ENCODE measurements at regions not wholly inside any gene's neighbourhood (a gene's known extent, or its start where the extent isn't known, plus 50 kb on each side); places are given as distances from the start of the nearest gene placed in this dataset.

GRCh38 chr2:187867165-187867564 is 312.9 kb upstream of the TFPI start:
- Histone ChIP-seq H3K27ac (ENCODE audit: low read depth, low read length) (no peak overlapping the region), H2AFZ (ENCODE audit: low read depth, low read length, severe bottlenecking) (no peak overlapping the region), H3K4me2 (ENCODE audit: low read depth, low read length, poor library complexity, severe bottlenecking) (no peak overlapping the region), H4K20me1 (ENCODE audit: low read depth, low read length) (no peaks in the 10 kb centered on the region), H3K9me2 (replicated peaks; ENCODE audit: insufficient read depth, low read length) (no peaks in the 10 kb centered on the region), H3K4me3 (ENCODE audit: insufficient read depth, low read length, poor library complexity, severe bottlenecking) (no peak overlapping the region), H3K36me3 (ENCODE audit: low read length) (no peaks in the 10 kb centered on the region), H3K27me3 (ENCODE audit: low read length) (no peaks in the 10 kb centered on the region), H3F3A (ENCODE audit: insufficient read depth) (no peaks in the 10 kb centered on the region), H3K9me3 (ENCODE audit: insufficient read depth, low read length) (no peaks in the 10 kb centered on the region), H3K9ac (ENCODE audit: low read length) (no peak overlapping the region), H3K79me2 (ENCODE audit: insufficient read depth, low read length) (no peaks in the 10 kb centered on the region)
- no peak for TF ChIP-seq EZH2phosphoT487 (conservative IDR thresholded peaks at IDR 0.05; ENCODE audit: low read length)
- TF ChIP-seq, protein P1, sequence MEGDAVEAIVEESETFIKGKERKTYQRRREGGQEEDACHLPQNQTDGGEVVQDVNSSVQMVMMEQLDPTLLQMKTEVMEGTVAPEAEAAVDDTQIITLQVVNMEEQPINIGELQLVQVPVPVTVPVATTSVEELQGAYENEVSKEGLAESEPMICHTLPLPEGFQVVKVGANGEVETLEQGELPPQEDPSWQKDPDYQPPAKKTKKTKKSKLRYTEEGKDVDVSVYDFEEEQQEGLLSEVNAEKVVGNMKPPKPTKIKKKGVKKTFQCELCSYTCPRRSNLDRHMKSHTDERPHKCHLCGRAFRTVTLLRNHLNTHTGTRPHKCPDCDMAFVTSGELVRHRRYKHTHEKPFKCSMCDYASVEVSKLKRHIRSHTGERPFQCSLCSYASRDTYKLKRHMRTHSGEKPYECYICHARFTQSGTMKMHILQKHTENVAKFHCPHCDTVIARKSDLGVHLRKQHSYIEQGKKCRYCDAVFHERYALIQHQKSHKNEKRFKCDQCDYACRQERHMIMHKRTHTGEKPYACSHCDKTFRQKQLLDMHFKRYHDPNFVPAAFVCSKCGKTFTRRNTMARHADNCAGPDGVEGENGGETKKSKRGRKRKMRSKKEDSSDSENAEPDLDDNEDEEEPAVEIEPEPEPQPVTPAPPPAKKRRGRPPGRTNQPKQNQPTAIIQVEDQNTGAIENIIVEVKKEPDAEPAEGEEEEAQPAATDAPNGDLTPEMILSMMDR (IDR thresholded peaks at IDR 0.05; ENCODE audit: insufficient read depth, low read length, poor library complexity, severe bottlenecking) = no peak

- H3K4me2 ChIP-seq (ENCODE audit: low read depth, low read length, poor library complexity, severe bottlenecking) = no peak overlapping the region
- H4K20me1 ChIP-seq (ENCODE audit: low read depth, low read length) = no peaks in the 10 kb centered on the region
- no peaks in the 10 kb centered on the region for H3K9me3 ChIP-seq (ENCODE audit: insufficient read depth, low read length)
- TF ChIP-seq, protein P1 (IDR thresholded peaks at IDR 0.05; ENCODE audit: insufficient read depth, low read length, poor library complexity, severe bottlenecking) = no peak
- no peak for TF ChIP-seq EZH2phosphoT487 (conservative IDR thresholded peaks at IDR 0.05; ENCODE audit: low read length)
- H3K79me2 ChIP-seq (ENCODE audit: insufficient read depth, low read length) = no peaks in the 10 kb centered on the region
- H3K9ac ChIP-seq (ENCODE audit: low read length) = no peak overlapping the region
- H3K4me3 ChIP-seq (ENCODE audit: insufficient read depth, low read length, poor library complexity, severe bottlenecking) = no peak overlapping the region
- no peak overlapping the region for H2AFZ ChIP-seq (ENCODE audit: low read depth, low read length, severe bottlenecking)
- no peaks in the 10 kb centered on the region for H3K36me3 ChIP-seq (ENCODE audit: low read length)
- H3F3A ChIP-seq (ENCODE audit: insufficient read depth) = no peaks in the 10 kb centered on the region
- no peaks in the 10 kb centered on the region for H3K27me3 ChIP-seq (ENCODE audit: low read length)
- no peaks in the 10 kb centered on the region for H3K9me2 ChIP-seq (replicated peaks; ENCODE audit: insufficient read depth, low read length)
- no peak overlapping the region for H3K27ac ChIP-seq (ENCODE audit: low read depth, low read length)
Observed at GRCh38 chr2:187869195-187869594, 315.0 kb upstream of the TFPI start.

- H3K4me2 ChIP-seq (ENCODE audit: low read depth, low read length, poor library complexity, severe bottlenecking) = no peak overlapping the region
- H4K20me1 ChIP-seq (ENCODE audit: low read depth, low read length) = no peaks in the 10 kb centered on the region
- no peak overlapping the region for H3K4me3 ChIP-seq (ENCODE audit: insufficient read depth, low read length, poor library complexity, severe bottlenecking)
- no peak overlapping the region for H2AFZ ChIP-seq (ENCODE audit: low read depth, low read length, severe bottlenecking)
- no peak overlapping the region for H3K9ac ChIP-seq (ENCODE audit: low read length)
- H3K9me3 ChIP-seq (ENCODE audit: insufficient read depth, low read length) = no peaks in the 10 kb centered on the region
- no peaks in the 10 kb centered on the region for H3K27me3 ChIP-seq (ENCODE audit: low read length)
- no peaks in the 10 kb centered on the region for H3K79me2 ChIP-seq (ENCODE audit: insufficient read depth, low read length)
- no peaks in the 10 kb centered on the region for H3K36me3 ChIP-seq (ENCODE audit: low read length)
- H3F3A ChIP-seq (ENCODE audit: insufficient read depth) = no peaks in the 10 kb centered on the region
- no peak for TF ChIP-seq EZH2phosphoT487 (conservative IDR thresholded peaks at IDR 0.05; ENCODE audit: low read length)
- TF ChIP-seq, protein P1 (IDR thresholded peaks at IDR 0.05; ENCODE audit: insufficient read depth, low read length, poor library complexity, severe bottlenecking) = no peak
- no peaks in the 10 kb centered on the region for H3K9me2 ChIP-seq (replicated peaks; ENCODE audit: insufficient read depth, low read length)
- H3K27ac ChIP-seq (ENCODE audit: low read depth, low read length) = no peak overlapping the region
Observed at GRCh38 chr2:187871506-187871905, 317.3 kb upstream of the TFPI start.
